Suprapubic skin (tissue), 4 donors: ENCODE measurements at regions not wholly inside any gene's neighbourhood (a gene's known extent, or its start where the extent isn't known, plus 50 kb on each side); places are given as distances from the start of the nearest gene placed in this dataset.

ENCODE experiments used
- CTCF ChIP-seq, 2 donors: fragments of 200-600 bp in 1 of 2; fragments of 450-650 bp in 1 of 2; sonication (generic) in 1 of 2; IDR thresholded peaks; one replicate each; pipeline ENCODE4 v1.5.1; 2016 to 2019; ENCODE audit warnings: antibody characterized with exemption in 2 of 2, mild to moderate bottlenecking in 1 of 2, moderate library complexity in 1 of 2
- EP300 ChIP-seq: sonication (generic); formaldehyde crosslinking; IDR thresholded peaks from one replicate; pipeline ENCODE4 v1.6.1; 2017; ENCODE audit warnings: antibody characterized with exemption
- POLR2A ChIP-seq, 2 donors: fragments of 450-650 bp; IDR thresholded peaks; one replicate each; pipeline ENCODE4 v1.6.1; 2017; ENCODE audit warnings: antibody characterized with exemption in 2 of 2, mild to moderate bottlenecking in 2 of 2, moderate library complexity in 2 of 2
- POLR2AphosphoS5 ChIP-seq, 3 donors: sonication (generic); formaldehyde crosslinking; IDR thresholded peaks; one replicate each; pipeline ENCODE4 v1.6.1; 2017; ENCODE audit warnings: antibody characterized with exemption in 3 of 3

GRCh38 chr1:22323141-22323845 is 128.4 kb upstream of the ZBTB40 start:
- TF ChIP-seq POLR2A (IDR thresholded peaks at IDR 0.05) (no peak), CTCF (IDR thresholded peaks at IDR 0.05) (no peak), EP300 (no peak), POLR2AphosphoS5 (IDR thresholded peaks at IDR 0.05) (no peak)
